ENCODE measurements at regions not wholly inside any gene's neighbourhood (a gene's known extent, or its start where the extent isn't known, plus 50 kb on each side); places are given as distances from the start of the nearest gene placed in this dataset.

GRCh38 chr6:21881969-21882465 lies 288.5 kb downstream of the SOX4 start:
- peaks cover 10% of the 10 kb centered on the region for H3K4me1 Mint-ChIP-seq (ENCODE audit: low read depth, unreplicated experiment)
- TF ChIP-seq CTCF (IDR thresholded peaks at IDR 0.05; ENCODE audit: unreplicated experiment) = no peak
- no peak overlapping the region for H3K4me3 Mint-ChIP-seq (ENCODE audit: low read depth, unreplicated experiment)
- BruUV-seq (replicated peaks) = no TSS peak
- CTCF ChIA-PET = no interaction called here
- no peaks in the 10 kb centered on the region for H3K36me3 Mint-ChIP-seq (ENCODE audit: insufficient read depth, unreplicated experiment)
- H3K9me3 Mint-ChIP-seq (ENCODE audit: low read depth, unreplicated experiment) = peaks cover 15% of the 10 kb centered on the region
- DNase-seq = no peak
- no peak overlapping the region for H3K27ac Mint-ChIP-seq (ENCODE audit: unreplicated experiment)
- intact Hi-C loops (cut with micrococcal nuclease; ENCODE audit: unreplicated experiment) = no loop called here
- no peaks in the 10 kb centered on the region for H3K27me3 Mint-ChIP-seq (ENCODE audit: unreplicated experiment)

- no peak overlapping the region for H3K4me3 Mint-ChIP-seq (ENCODE audit: low read depth, unreplicated experiment)
- intact Hi-C loops (cut with micrococcal nuclease; ENCODE audit: unreplicated experiment) = loop anchor here (2.0 kb wide), 1 partner anchor 39 kb away; no protein-coding TSS in a partner anchor
- peaks cover 10% of the 10 kb centered on the region for H3K4me1 Mint-ChIP-seq (ENCODE audit: low read depth, unreplicated experiment)
- no peak for TF ChIP-seq CTCF (IDR thresholded peaks at IDR 0.05; ENCODE audit: unreplicated experiment)
- DNase-seq = no peak
- H3K27me3 Mint-ChIP-seq (ENCODE audit: unreplicated experiment) = no peaks in the 10 kb centered on the region
- BruUV-seq (replicated peaks) = no TSS peak
- CTCF ChIA-PET = no interaction called here
- H3K27ac Mint-ChIP-seq (ENCODE audit: unreplicated experiment) = peak overlapping the region; percentile 1
- H3K36me3 Mint-ChIP-seq (ENCODE audit: insufficient read depth, unreplicated experiment) = no peaks in the 10 kb centered on the region
- peaks cover 12% of the 10 kb centered on the region for H3K9me3 Mint-ChIP-seq (ENCODE audit: low read depth, unreplicated experiment)
Measured at GRCh38 chr6:21883595-21884328, 290.2 kb downstream of the SOX4 start.

GRCh38 chr6:21885111-21885510 lies 291.6 kb downstream of the SOX4 start:
- no peak overlapping the region for H3K27ac Mint-ChIP-seq (ENCODE audit: unreplicated experiment)
- CTCF ChIA-PET = interaction anchor here (0.9 to 2.5 kb wide), 5 partner anchors 38 to 287 kb away, joined by 3 to 8 read pairs (median 3); no protein-coding TSS in a partner anchor

GRCh38 chr6:21885532-21886114 lies 292.1 kb downstream of the SOX4 start:
- peaks cover 10% of the 10 kb centered on the region for H3K4me1 Mint-ChIP-seq (ENCODE audit: low read depth, unreplicated experiment)
- H3K36me3 Mint-ChIP-seq (ENCODE audit: insufficient read depth, unreplicated experiment) = no peaks in the 10 kb centered on the region
- intact Hi-C loops (cut with micrococcal nuclease; ENCODE audit: unreplicated experiment) = loop anchor here (1.0 to 5.0 kb wide), 4 partner anchors 37 to 288 kb away; no protein-coding TSS in a partner anchor
- no peak for TF ChIP-seq CTCF (IDR thresholded peaks at IDR 0.05; ENCODE audit: unreplicated experiment)
- no peak overlapping the region for H3K4me3 Mint-ChIP-seq (ENCODE audit: low read depth, unreplicated experiment)
- H3K9me3 Mint-ChIP-seq (ENCODE audit: low read depth, unreplicated experiment) = peaks cover 9% of the 10 kb centered on the region
- BruUV-seq (replicated peaks) = no TSS peak
- CTCF ChIA-PET = interaction anchor here (0.9 to 2.5 kb wide), 5 partner anchors 38 to 287 kb away, joined by 3 to 8 read pairs (median 3); no protein-coding TSS in a partner anchor
- H3K27me3 Mint-ChIP-seq (ENCODE audit: unreplicated experiment) = no peaks in the 10 kb centered on the region
- DNase-seq = peak; percentile 86
- no peak overlapping the region for H3K27ac Mint-ChIP-seq (ENCODE audit: unreplicated experiment)

More at GRCh38 chr6:21885111-21885510, 291.6 kb downstream of the SOX4 start:
- DNase-seq = no peak
- no peaks in the 10 kb centered on the region for H3K27me3 Mint-ChIP-seq (ENCODE audit: unreplicated experiment)
- no peak for TF ChIP-seq CTCF (IDR thresholded peaks at IDR 0.05; ENCODE audit: unreplicated experiment)
- H3K4me3 Mint-ChIP-seq (ENCODE audit: low read depth, unreplicated experiment) = no peak overlapping the region
- no TSS peak for BruUV-seq (replicated peaks)
- no peaks in the 10 kb centered on the region for H3K36me3 Mint-ChIP-seq (ENCODE audit: insufficient read depth, unreplicated experiment)
- H3K9me3 Mint-ChIP-seq (ENCODE audit: low read depth, unreplicated experiment) = peaks cover 12% of the 10 kb centered on the region
- intact Hi-C loops (cut with micrococcal nuclease; ENCODE audit: unreplicated experiment) = loop anchor here (2.0 to 5.0 kb wide), 3 partner anchors 38 to 153 kb away; no protein-coding TSS in a partner anchor
- H3K4me1 Mint-ChIP-seq (ENCODE audit: low read depth, unreplicated experiment) = peaks cover 10% of the 10 kb centered on the region

All from Calu3 (cell line).